Left ventricle myocardium inferior (tissue), 1 donor: ENCODE measurements at regions not wholly inside any gene's neighbourhood (a gene's known extent, or its start where the extent isn't known, plus 50 kb on each side); places are given as distances from the start of the nearest gene placed in this dataset.

Experiments
- DNase-seq: peaks from one replicate; pipeline ENCODE4 v3.0.0-alpha.2; 2020
- H3K27ac ChIP-seq: fragments of 200-600 bp; replicated peaks from 2 replicates; pipeline ENCODE4 v1.8.0; 2021
- H3K27me3 ChIP-seq: fragments of 200-600 bp; 2 replicates; pipeline ENCODE4 v1.8.0; 2021; ENCODE audit warnings: low read depth
- H3K36me3 ChIP-seq: fragments of 200-600 bp; 2 replicates; pipeline ENCODE4 v1.8.0; 2021
- H3K4me1 ChIP-seq: fragments of 200-600 bp; 2 replicates; pipeline ENCODE4 v1.8.0; 2021
- H3K4me3 ChIP-seq: fragments of 200-600 bp; 2 replicates; pipeline ENCODE4 v1.8.0; 2021; ENCODE audit warnings: mild to moderate bottlenecking, moderate library complexity
- H3K9me3 ChIP-seq: fragments of 200-600 bp; replicated peaks from 2 replicates; pipeline ENCODE4 v1.8.0; 2021
- CTCF ChIP-seq: fragments of 200-600 bp; IDR thresholded peaks from 2 replicates; pipeline ENCODE4 v1.8.0; 2021; ENCODE audit warnings: antibody characterized with exemption, mild to moderate bottlenecking, borderline replicate concordance
- intact Hi-C: fragments of 100-400 bp; cut with micrococcal nuclease; formaldehyde crosslinking; loops from one replicate; pipeline ENCODE4 v1.11.0; 2022
- donor health status: DM: no; HTN: yes; CAD: no; lungs with severe emphysema.

- H3K27me3 ChIP-seq: peaks cover 30% of the 10 kb centered on the region
- H3K9me3 ChIP-seq: peaks cover 8% of the 10 kb centered on the region
- H3K36me3 ChIP-seq: no peaks in the 10 kb centered on the region
- no peak overlapping the region for H3K4me3 ChIP-seq
- intact Hi-C loops: no loop called here
- TF ChIP-seq CTCF: no peak
- DNase-seq: no peak
- no peak overlapping the region for H3K27ac ChIP-seq
- no peaks in the 10 kb centered on the region for H3K4me1 ChIP-seq
These were observed 377.7 kb upstream of the SALL3 start for GRCh38 chr18:78601923-78602322.

- Histone ChIP-seq H3K4me3 (no peak overlapping the region), H3K27me3 (peaks cover 35% of the 10 kb centered on the region), H3K36me3 (no peaks in the 10 kb centered on the region), H3K9me3 (peaks cover 8% of the 10 kb centered on the region), H3K27ac (no peak overlapping the region), H3K4me1 (no peaks in the 10 kb centered on the region)
- DNase-seq: no peak
- intact Hi-C loops: no loop called here
- no peak for TF ChIP-seq CTCF
These were observed 377.2 kb upstream of the SALL3 start for GRCh38 chr18:78602430-78602829.

- TF ChIP-seq CTCF: no peak
- intact Hi-C loops: no loop called here
- H3K9me3 ChIP-seq: peaks cover 8% of the 10 kb centered on the region
- H3K36me3 ChIP-seq: no peaks in the 10 kb centered on the region
- peaks cover 39% of the 10 kb centered on the region for H3K27me3 ChIP-seq
- no peak for DNase-seq
- H3K4me3 ChIP-seq: no peak overlapping the region
- H3K27ac ChIP-seq: no peak overlapping the region
- H3K4me1 ChIP-seq: no peaks in the 10 kb centered on the region
These were observed 376.3 kb upstream of the SALL3 start for GRCh38 chr18:78603102-78603983.

GRCh38 chr18:78605255-78605654 lies 374.4 kb upstream of the SALL3 start:
- Histone ChIP-seq H3K27me3 (peaks cover 35% of the 10 kb centered on the region), H3K9me3 (peaks cover 8% of the 10 kb centered on the region), H3K27ac (no peak overlapping the region), H3K4me3 (no peak overlapping the region), H3K36me3 (no peaks in the 10 kb centered on the region), H3K4me1 (no peaks in the 10 kb centered on the region)
- TF ChIP-seq CTCF: no peak
- intact Hi-C loops: no loop called here
- DNase-seq: no peak

- H3K36me3 ChIP-seq: no peaks in the 10 kb centered on the region
- H3K9me3 ChIP-seq: peaks cover 8% of the 10 kb centered on the region
- H3K4me1 ChIP-seq: no peaks in the 10 kb centered on the region
- no peak overlapping the region for H3K4me3 ChIP-seq
- intact Hi-C loops: no loop called here
- DNase-seq: no peak
- no peak overlapping the region for H3K27ac ChIP-seq
- no peak for TF ChIP-seq CTCF
- H3K27me3 ChIP-seq: peaks cover 44% of the 10 kb centered on the region
These were observed 372.4 kb upstream of the SALL3 start for GRCh38 chr18:78607221-78607620.
